ENCODE measurements at regions not wholly inside any gene's neighbourhood (a gene's known extent, or its start where the extent isn't known, plus 50 kb on each side); places are given as distances from the start of the nearest gene placed in this dataset.

GRCh38 chr10:69733791-69734261 is 67.9 kb upstream of the COL13A1 start:
- Mint-ChIP-seq H3K4me1 (peaks cover 16 to 22% of the 10 kb centered on the region in 2 experiments), H3K27ac (no peak overlapping the region; a peak in 1 of 7 replicates), H3K9me3 (peaks cover 6 to 7% of the 10 kb centered on the region in 2 experiments; a peak in 3 of 5 replicates), H3K27me3 (ENCODE audit: low read depth) (peaks cover 7% of the 10 kb centered on the region; the same call in 1 of the 2 replicates), H3K4me3 (no peak overlapping the region), H3K36me3 (ENCODE audit: insufficient read depth in 1 of 3, low read depth in 3 of 3) (0 out of 7 replicates have a peak, but pooled peaks cover 0 to 4% (median 0%) of the 10 kb centered on the region in 3 experiments)
- Histone ChIP-seq H2AFZ (ENCODE audit: low read length) (no peak overlapping the region), H3K4ac (ENCODE audit: low read depth, low read length) (no peak overlapping the region), H3K9ac (ENCODE audit: extremely low read depth, insufficient read length, low read length) (no peak overlapping the region), H2BK15ac (ENCODE audit: low read depth, low read length) (no peak overlapping the region), H3T11ph (ENCODE audit: low read length) (no peak overlapping the region), H3K27ac (ENCODE audit: insufficient read length, low read depth, low read length) (no peak overlapping the region), H2AK5ac (ENCODE audit: insufficient read length, low read length) (no peak overlapping the region), H4K5ac (ENCODE audit: insufficient read length, low read depth, low read length) (no peak overlapping the region), H3K27me3 (ENCODE audit: insufficient read depth, low read length) (no peaks in the 10 kb centered on the region), H2BK5ac (ENCODE audit: insufficient read length, low read length) (no peak overlapping the region), H3K23ac (ENCODE audit: insufficient read length, low read depth, low read length) (no peak overlapping the region), H3K18ac (ENCODE audit: insufficient read length, low read depth, low read length) (no peak overlapping the region), H3K79me1 (ENCODE audit: insufficient read depth, low read depth, low read length, poor library complexity, severe bottlenecking) (no peaks in the 10 kb centered on the region), H3K14ac (ENCODE audit: insufficient read depth, low read length) (no peak overlapping the region), H3K79me2 (ENCODE audit: insufficient read depth, low read length) (no peaks in the 10 kb centered on the region), H2BK12ac (ENCODE audit: insufficient read length, low read depth, low read length) (no peak overlapping the region), H2BK120ac (ENCODE audit: low read depth, low read length, poor library complexity, severe bottlenecking) (no peak overlapping the region), H4K20me1 (ENCODE audit: control insufficient read depth, insufficient read depth, insufficient read length) (no peaks in the 10 kb centered on the region), H3K4me1 (ENCODE audit: insufficient read depth, low read length) (no peaks in the 10 kb centered on the region), H4K8ac (replicated peaks; ENCODE audit: insufficient read length, low read depth, low read length) (no peak overlapping the region), H3K56ac (ENCODE audit: insufficient read length, low read depth, low read length) (no peak overlapping the region), H4K91ac (ENCODE audit: insufficient read length, low read depth, low read length) (no peak overlapping the region), H3K23me2 (ENCODE audit: insufficient read length, low read depth, low read length, poor library complexity, severe bottlenecking) (no peaks in the 10 kb centered on the region), H2BK20ac (ENCODE audit: low read depth, low read length, poor library complexity, severe bottlenecking) (no peak overlapping the region), H3K9me3 (ENCODE audit: control insufficient read depth, low read depth, low read length) (no peaks in the 10 kb centered on the region), H3K4me2 (ENCODE audit: insufficient read depth, insufficient read length, low read length) (no peak overlapping the region)
- no peak for TF ChIP-seq CTCF (conservative IDR thresholded peaks at IDR 0.05)
- no peak for DNase-seq
- WGBS (ENCODE audit: extremely low coverage, insufficient read length, low lambda C conversion rate): no CpG with 5 or more reads among the region's 4 CpGs

Data from H9 (cell line).